ENCODE measurements at regions not wholly inside any gene's neighbourhood (a gene's known extent, or its start where the extent isn't known, plus 50 kb on each side); places are given as distances from the start of the nearest gene placed in this dataset.

DNA sequence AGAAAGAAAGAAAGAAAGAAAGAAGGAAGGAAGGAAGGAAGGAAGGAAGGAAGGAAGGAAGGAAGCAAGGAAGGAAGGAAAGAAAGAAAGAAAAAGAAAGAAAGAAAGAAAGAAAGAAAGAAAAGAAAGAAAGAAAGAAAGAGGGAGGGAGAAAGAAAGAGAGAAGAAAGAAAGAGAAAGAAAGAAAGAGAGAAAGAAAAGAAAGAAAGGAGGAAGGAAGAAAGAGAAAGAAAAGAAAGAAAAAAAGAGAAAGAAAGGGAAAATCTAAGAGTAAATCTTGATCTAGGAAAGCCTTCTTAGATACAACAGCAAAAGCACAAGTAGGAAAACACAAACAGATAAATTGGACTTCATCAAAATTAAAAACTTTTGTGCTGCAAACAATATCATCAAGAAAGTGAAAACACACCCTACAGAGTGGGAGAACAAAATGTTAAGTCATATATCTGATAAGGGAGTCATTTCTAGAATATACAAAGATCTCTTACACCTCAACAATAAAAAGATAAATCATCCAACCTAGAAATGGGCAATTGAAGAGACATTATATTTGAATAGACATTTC, 116.8 kb upstream of the FGF3 start:
- no peak for DNase-seq
- intact Hi-C loops (cut with DNase I) = no loop called here
- H3K36me3 ChIP-seq = no peaks in the 10 kb centered on the region
- no peak overlapping the region for H3K4me3 ChIP-seq
- H3K27me3 ChIP-seq = peaks cover 8% of the 10 kb centered on the region
- no peak for TF ChIP-seq CTCF (IDR thresholded peaks at IDR 0.05)
- no peak overlapping the region for H3K27ac ChIP-seq
- H3K4me1 ChIP-seq = peaks cover 12% of the 10 kb centered on the region
- no peaks in the 10 kb centered on the region for H3K9me3 ChIP-seq
- no peak for ATAC-seq

GRCh38 chr11:69936771-69937170, 117.6 kb upstream of the FGF3 start:
- no peak overlapping the region for H3K27ac ChIP-seq
- no peak overlapping the region for H3K4me3 ChIP-seq
- no peak for TF ChIP-seq CTCF (IDR thresholded peaks at IDR 0.05)
- H3K9me3 ChIP-seq = no peaks in the 10 kb centered on the region
- H3K36me3 ChIP-seq = no peaks in the 10 kb centered on the region
- peaks cover 1% of the 10 kb centered on the region for H3K27me3 ChIP-seq
- no peak for ATAC-seq
- no peak for DNase-seq
- peaks cover 12% of the 10 kb centered on the region for H3K4me1 ChIP-seq
- intact Hi-C loops (cut with DNase I) = no loop called here

- DNase-seq = peak; percentile 23
- intact Hi-C loops (cut with DNase I) = no loop called here
- no peak overlapping the region for H3K27ac ChIP-seq
These were observed 119.0 kb upstream of the FGF3 start for GRCh38 chr11:69938206-69938605.

DNA sequence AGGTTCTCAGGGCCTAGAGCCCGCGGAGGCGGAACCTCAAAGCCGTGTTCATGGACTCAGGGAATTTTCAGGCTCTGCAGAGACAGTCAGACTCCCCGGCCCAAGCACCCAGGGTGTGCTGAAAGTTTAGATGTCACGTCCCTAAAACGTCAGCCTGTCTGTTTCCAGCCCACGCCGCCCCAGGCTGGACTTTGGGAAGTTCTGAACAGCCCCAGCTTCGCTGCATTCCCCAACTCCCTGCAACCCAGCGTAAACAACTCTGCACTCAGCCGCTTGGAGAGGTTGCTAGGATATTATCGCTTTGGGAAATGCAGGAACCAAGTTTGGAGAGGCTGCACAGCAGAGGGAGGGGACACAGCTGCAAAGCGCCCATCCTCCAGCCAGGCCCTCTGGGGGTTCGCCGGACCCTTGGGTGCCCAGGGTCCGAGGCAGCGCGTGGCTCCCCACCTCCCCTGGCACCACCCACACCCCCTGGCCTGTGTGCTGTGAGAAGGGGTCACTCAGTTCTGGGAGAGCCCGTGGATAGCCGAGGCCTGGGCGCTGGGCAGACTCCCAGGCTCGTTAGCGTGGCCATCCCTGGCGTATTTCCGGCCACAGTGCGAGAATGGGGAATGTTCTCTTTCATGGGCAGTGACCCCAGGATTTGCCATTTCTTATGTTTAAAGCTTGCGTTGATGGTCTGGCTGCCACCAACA, 120.5 kb upstream of the FGF3 start:
- DNase-seq = peak; percentile 68
- H3K4me3 ChIP-seq = peak overlapping the region; percentile 23
- intact Hi-C loops (cut with DNase I) = no loop called here

More at GRCh38 chr11:69938206-69938605, 119.0 kb upstream of the FGF3 start:
- Histone ChIP-seq H3K4me3 (no peak overlapping the region), H3K4me1 (peaks cover 12% of the 10 kb centered on the region), H3K36me3 (no peaks in the 10 kb centered on the region), H3K27me3 (no peaks in the 10 kb centered on the region), H3K9me3 (no peaks in the 10 kb centered on the region)
- TF ChIP-seq CTCF (IDR thresholded peaks at IDR 0.05) = no peak
- ATAC-seq = no peak

GRCh38 chr11:69940246-69940610, 121.0 kb upstream of the FGF3 start:
- intact Hi-C loops (cut with DNase I) = no loop called here
- Histone ChIP-seq H3K27me3 (no peaks in the 10 kb centered on the region), H3K36me3 (no peaks in the 10 kb centered on the region), H3K27ac (peak overlapping the region; percentile 85), H3K9me3 (no peaks in the 10 kb centered on the region), H3K4me3 (no peak overlapping the region), H3K4me1 (peaks cover 12% of the 10 kb centered on the region)
- TF ChIP-seq CTCF (IDR thresholded peaks at IDR 0.05) = no peak
- no peak for ATAC-seq
- peak; percentile 29 for DNase-seq

More for the DNA sequence above, 120.5 kb upstream of the FGF3 start:
- peak; percentile 89 for ATAC-seq
- no peaks in the 10 kb centered on the region for H3K9me3 ChIP-seq
- H3K4me1 ChIP-seq = peaks cover 12% of the 10 kb centered on the region
- peak overlapping the region; percentile 85 for H3K27ac ChIP-seq
- no peak for TF ChIP-seq CTCF (IDR thresholded peaks at IDR 0.05)
- H3K36me3 ChIP-seq = no peaks in the 10 kb centered on the region
- H3K27me3 ChIP-seq = no peaks in the 10 kb centered on the region
